OCI-LY7 (cell line): ENCODE measurements at regions not wholly inside any gene's neighbourhood (a gene's known extent, or its start where the extent isn't known, plus 50 kb on each side); places are given as distances from the start of the nearest gene placed in this dataset.

Experiments used
- BruUV-seq: library from RNA; stranded (reverse); fragments of 400-500 nt; replicated peaks from 2 replicates; lab custom pipeline; 2021; lab: Mats Ljungman, UMichigan
- CTCF ChIA-PET: fragments of 300-600 bp; sonication (Branson Sonifier 250); formaldehyde crosslinking; loops from one replicate; lab custom pipeline; 2022; ENCODE audit warnings: antibody characterized with exemption; ENCODE audit not compliant: unreplicated experiment; lab: Charles Lee
- POLR2A ChIA-PET: fragments of 300-600 bp; sonication (Branson Sonifier 250); formaldehyde crosslinking; loops from one replicate; lab custom pipeline; 2022; ENCODE audit warnings: antibody characterized with exemption; lab: Charles Lee
- DNase-seq: peaks from one replicate; pipeline ENCODE4 v3.0.0-alpha.2; 2015; ENCODE audit warnings: low spot score
- H2AFZ ChIP-seq: fragments of 200-600 bp; sonication (generic), shearing (Covaris generic); 2 replicates; pipeline ENCODE4 v1.6.1; 2014; ENCODE audit warnings: mild to moderate bottlenecking, antibody characterized with exemption, low read length, moderate library complexity
- H3K27ac ChIP-seq: fragments of 200-600 bp; sonication (generic); 2 replicates; pipeline ENCODE4 v1.5.1; 2014; ENCODE audit warnings: mixed run types, low read depth, mild to moderate bottlenecking, moderate library complexity, low read length, inconsistent platforms; ENCODE audit not compliant: poor library complexity, severe bottlenecking
- H3K36me3 ChIP-seq: fragments of 200-600 bp; sonication (generic); 2 replicates; pipeline ENCODE4 v1.6.1; 2014; ENCODE audit warnings: mild to moderate bottlenecking, antibody characterized with exemption, low read length, moderate library complexity, mixed read lengths; ENCODE audit not compliant: insufficient read depth
- H3K4me1 ChIP-seq: fragments of 200-600 bp; sonication (generic); 2 replicates; pipeline ENCODE4 v1.5.1; 2014; ENCODE audit warnings: mild to moderate bottlenecking, low read length; ENCODE audit not compliant: insufficient read depth, poor library complexity, severe bottlenecking
- H3K4me2 ChIP-seq: fragments of 200-600 bp; sonication (generic); 2 replicates; pipeline ENCODE4 v1.6.1; 2014; ENCODE audit warnings: mild to moderate bottlenecking, low read length
- H3K4me3 ChIP-seq: fragments of 200-600 bp; sonication (generic); 2 replicates; pipeline ENCODE4 v1.5.1; 2014; ENCODE audit warnings: mild to moderate bottlenecking, low read depth, low read length; ENCODE audit not compliant: poor library complexity, severe bottlenecking
- H3K79me2 ChIP-seq: fragments of 200-600 bp; sonication (generic); 2 replicates; pipeline ENCODE4 v1.6.1; 2016; ENCODE audit warnings: low read depth, mild to moderate bottlenecking, low read length, moderate library complexity, mixed read lengths; ENCODE audit not compliant: insufficient read depth
- H3K9me2 ChIP-seq: fragments of 200-600 bp; sonication (generic); 2 replicates; pipeline ENCODE4 v1.6.1; 2016; ENCODE audit warnings: mild to moderate bottlenecking, low read length, mixed read lengths; ENCODE audit not compliant: insufficient read depth
- H3K9me3 ChIP-seq: fragments of 200-600 bp; sonication (generic); 2 replicates; pipeline ENCODE4 v1.6.1; 2014; ENCODE audit warnings: mild to moderate bottlenecking, mixed run types, low read length, mixed read lengths
- H4K20me1 ChIP-seq: fragments of 200-600 bp; sonication (generic); 2 replicates; pipeline ENCODE4 v1.6.1; 2014; ENCODE audit warnings: mild to moderate bottlenecking, antibody characterized with exemption, low read length, moderate library complexity, mixed read lengths; ENCODE audit not compliant: insufficient read depth
- EZH2phosphoT487 ChIP-seq: fragments of 200-600 bp; sonication (generic); IDR thresholded peaks from 2 replicates; pipeline ENCODE4 v1.6.1; 2018; ENCODE audit warnings: low read depth, borderline replicate concordance, mild to moderate bottlenecking, mixed run types, antibody characterized with exemption, low read length, moderate library complexity, mixed read lengths
- intact Hi-C: fragments of 100-400 bp; cut with micrococcal nuclease; formaldehyde crosslinking; loops from one replicate; pipeline ENCODE4 v1.10.0; 2022; ENCODE audit not compliant: unreplicated experiment
- TF ChIP-seq, protein P1 (sequence below): fragments of 200-600 bp; sonication (generic); conservative IDR thresholded peaks from 2 replicates; pipeline ENCODE4 v1.5.1; 2014; ENCODE audit warnings: mild to moderate bottlenecking, antibody characterized with exemption, low read length, moderate library complexity, mixed read lengths

GRCh38 chr6:97919631-97920030 is 636.6 kb upstream of the MMS22L start:
- intact Hi-C loops: no loop called here
- Histone ChIP-seq H4K20me1 (no peaks in the 10 kb centered on the region), H3K27ac (no peak overlapping the region), H3K4me3 (no peak overlapping the region), H2AFZ (no peak overlapping the region), H3K36me3 (no peaks in the 10 kb centered on the region), H3K4me1 (no peaks in the 10 kb centered on the region), H3K9me3 (no peaks in the 10 kb centered on the region), H3K79me2 (no peaks in the 10 kb centered on the region), H3K9me2 (no peaks in the 10 kb centered on the region), H3K4me2 (no peak overlapping the region)
- no peak for DNase-seq
- no peak for TF ChIP-seq EZH2phosphoT487
- TF ChIP-seq, protein P1, sequence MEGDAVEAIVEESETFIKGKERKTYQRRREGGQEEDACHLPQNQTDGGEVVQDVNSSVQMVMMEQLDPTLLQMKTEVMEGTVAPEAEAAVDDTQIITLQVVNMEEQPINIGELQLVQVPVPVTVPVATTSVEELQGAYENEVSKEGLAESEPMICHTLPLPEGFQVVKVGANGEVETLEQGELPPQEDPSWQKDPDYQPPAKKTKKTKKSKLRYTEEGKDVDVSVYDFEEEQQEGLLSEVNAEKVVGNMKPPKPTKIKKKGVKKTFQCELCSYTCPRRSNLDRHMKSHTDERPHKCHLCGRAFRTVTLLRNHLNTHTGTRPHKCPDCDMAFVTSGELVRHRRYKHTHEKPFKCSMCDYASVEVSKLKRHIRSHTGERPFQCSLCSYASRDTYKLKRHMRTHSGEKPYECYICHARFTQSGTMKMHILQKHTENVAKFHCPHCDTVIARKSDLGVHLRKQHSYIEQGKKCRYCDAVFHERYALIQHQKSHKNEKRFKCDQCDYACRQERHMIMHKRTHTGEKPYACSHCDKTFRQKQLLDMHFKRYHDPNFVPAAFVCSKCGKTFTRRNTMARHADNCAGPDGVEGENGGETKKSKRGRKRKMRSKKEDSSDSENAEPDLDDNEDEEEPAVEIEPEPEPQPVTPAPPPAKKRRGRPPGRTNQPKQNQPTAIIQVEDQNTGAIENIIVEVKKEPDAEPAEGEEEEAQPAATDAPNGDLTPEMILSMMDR: no peak
- POLR2A ChIA-PET: interaction anchor here (0.7 to 1.6 kb wide), 2 partner anchors 41 to 713 kb away, joined by 3 read pairs; no protein-coding TSS in a partner anchor
- CTCF ChIA-PET: no interaction called here
- BruUV-seq: no TSS peak

- Histone ChIP-seq H3K9me3 (no peaks in the 10 kb centered on the region), H3K27ac (no peak overlapping the region), H3K4me3 (no peak overlapping the region), H3K4me2 (no peak overlapping the region), H3K4me1 (no peaks in the 10 kb centered on the region), H4K20me1 (no peaks in the 10 kb centered on the region), H2AFZ (no peak overlapping the region), H3K36me3 (no peaks in the 10 kb centered on the region), H3K9me2 (no peaks in the 10 kb centered on the region), H3K79me2 (no peaks in the 10 kb centered on the region)
- no peak for TF ChIP-seq EZH2phosphoT487
- TF ChIP-seq, protein P1: no peak
- BruUV-seq: no TSS peak
- ChIA-PET CTCF (no interaction called here), POLR2A (interaction anchor here (0.7 kb wide), 1 partner anchor 215 kb away, joined by 4 read pairs; no protein-coding TSS in a partner anchor)
- DNase-seq: no peak
- intact Hi-C loops: no loop called here
Measured at GRCh38 chr6:97923249-97923648, 640.2 kb upstream of the MMS22L start.

GRCh38 chr6:97925504-97925903 is 642.5 kb upstream of the MMS22L start:
- Histone ChIP-seq H3K36me3 (no peaks in the 10 kb centered on the region), H3K79me2 (no peaks in the 10 kb centered on the region), H3K4me3 (no peak overlapping the region), H3K9me3 (no peaks in the 10 kb centered on the region), H3K4me2 (no peak overlapping the region), H3K27ac (no peak overlapping the region), H2AFZ (no peak overlapping the region), H3K4me1 (no peaks in the 10 kb centered on the region), H3K9me2 (no peaks in the 10 kb centered on the region), H4K20me1 (no peaks in the 10 kb centered on the region)
- no peak for DNase-seq
- no TSS peak for BruUV-seq
- ChIA-PET CTCF (no interaction called here), POLR2A (no interaction called here)
- intact Hi-C loops: no loop called here
- TF ChIP-seq, protein P1: 0 out of 2 replicates have a peak, but pooled peaks have one; percentile 12
- TF ChIP-seq EZH2phosphoT487: no peak
